WI38 (cell line): ENCODE measurements at regions not wholly inside any gene's neighbourhood (a gene's known extent, or its start where the extent isn't known, plus 50 kb on each side); places are given as distances from the start of the nearest gene placed in this dataset.

Experiments
- H3K4me3 ChIP-seq: 2 replicates; pipeline ENCODE4 v1.5.1; 2011; ENCODE audit warnings: low read depth, mild to moderate bottlenecking, control low read depth, low read length
- TF ChIP-seq, protein P1 (sequence below): IDR thresholded peaks from 2 replicates; pipeline ENCODE4 v1.5.1; 2012; ENCODE audit warnings: low read depth, mild to moderate bottlenecking, control low read depth, low read length

DNA sequence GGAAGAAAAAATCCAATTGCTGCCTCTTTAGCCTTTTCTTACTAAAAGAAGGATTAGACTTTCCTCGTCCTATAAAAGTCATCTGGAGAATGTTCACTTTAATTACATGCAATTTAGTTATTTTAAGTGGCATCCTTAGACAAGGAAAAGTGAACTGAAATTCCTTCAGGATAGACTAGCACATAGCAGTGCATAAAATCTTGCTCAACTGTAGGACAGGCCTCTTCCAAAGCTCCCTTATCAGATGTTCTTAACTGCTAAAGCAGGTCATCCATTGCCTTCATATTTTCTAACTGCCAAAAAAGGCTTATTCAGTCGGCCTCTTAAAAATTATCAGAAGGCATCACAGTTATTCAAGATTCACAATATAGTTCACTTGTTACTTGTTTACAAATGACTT is 396.5 kb downstream of the DMRT2 start:
- TF ChIP-seq, protein P1, sequence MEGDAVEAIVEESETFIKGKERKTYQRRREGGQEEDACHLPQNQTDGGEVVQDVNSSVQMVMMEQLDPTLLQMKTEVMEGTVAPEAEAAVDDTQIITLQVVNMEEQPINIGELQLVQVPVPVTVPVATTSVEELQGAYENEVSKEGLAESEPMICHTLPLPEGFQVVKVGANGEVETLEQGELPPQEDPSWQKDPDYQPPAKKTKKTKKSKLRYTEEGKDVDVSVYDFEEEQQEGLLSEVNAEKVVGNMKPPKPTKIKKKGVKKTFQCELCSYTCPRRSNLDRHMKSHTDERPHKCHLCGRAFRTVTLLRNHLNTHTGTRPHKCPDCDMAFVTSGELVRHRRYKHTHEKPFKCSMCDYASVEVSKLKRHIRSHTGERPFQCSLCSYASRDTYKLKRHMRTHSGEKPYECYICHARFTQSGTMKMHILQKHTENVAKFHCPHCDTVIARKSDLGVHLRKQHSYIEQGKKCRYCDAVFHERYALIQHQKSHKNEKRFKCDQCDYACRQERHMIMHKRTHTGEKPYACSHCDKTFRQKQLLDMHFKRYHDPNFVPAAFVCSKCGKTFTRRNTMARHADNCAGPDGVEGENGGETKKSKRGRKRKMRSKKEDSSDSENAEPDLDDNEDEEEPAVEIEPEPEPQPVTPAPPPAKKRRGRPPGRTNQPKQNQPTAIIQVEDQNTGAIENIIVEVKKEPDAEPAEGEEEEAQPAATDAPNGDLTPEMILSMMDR, result no peak
- no peak overlapping the region for H3K4me3 ChIP-seq

DNA sequence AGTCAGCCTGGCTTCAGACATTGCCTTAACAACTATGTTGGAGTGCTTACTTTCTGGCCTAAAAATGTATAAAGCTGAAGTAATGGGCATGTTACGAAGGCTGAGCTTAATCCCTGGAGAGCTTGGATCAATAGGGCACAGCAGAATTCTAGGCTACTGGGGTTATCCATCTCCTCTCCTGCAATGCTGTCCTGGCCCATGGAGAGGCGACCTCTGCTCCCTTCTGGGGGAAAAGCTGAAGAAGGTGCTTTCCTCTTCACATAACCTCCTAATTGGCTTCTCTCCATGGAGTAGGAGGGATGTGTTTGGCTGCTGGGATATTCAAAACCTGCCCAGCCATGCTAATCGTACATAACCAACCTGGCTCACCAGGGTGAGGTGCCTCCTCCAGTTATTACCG is 403.5 kb downstream of the DMRT2 start:
- TF ChIP-seq, protein P1, result no peak

DNA sequence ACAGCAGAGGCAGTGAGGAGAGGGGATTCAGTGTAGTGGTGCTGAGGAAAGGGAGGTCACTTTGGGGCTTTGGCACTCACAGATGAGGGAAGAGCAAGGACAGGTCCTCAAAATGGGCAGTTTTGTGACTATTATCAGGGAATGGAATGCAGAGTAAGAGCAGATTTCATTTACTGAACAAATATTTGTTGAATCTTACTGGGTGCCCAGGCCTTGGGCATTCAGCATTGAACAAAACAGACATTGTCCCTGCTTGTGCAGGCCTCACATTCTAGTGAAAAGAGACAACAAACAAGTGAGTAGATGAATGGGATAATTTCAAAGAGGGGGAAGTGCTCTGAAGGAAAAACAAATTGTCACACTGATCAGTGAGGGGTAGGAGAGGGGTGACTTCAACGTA is 404.1 kb downstream of the DMRT2 start:
- TF ChIP-seq, protein P1, result no peak
- H3K4me3 ChIP-seq, result no peak overlapping the region

More for the DNA sequence above, 403.5 kb downstream of the DMRT2 start:
- H3K4me3 ChIP-seq, result no peak overlapping the region

DNA sequence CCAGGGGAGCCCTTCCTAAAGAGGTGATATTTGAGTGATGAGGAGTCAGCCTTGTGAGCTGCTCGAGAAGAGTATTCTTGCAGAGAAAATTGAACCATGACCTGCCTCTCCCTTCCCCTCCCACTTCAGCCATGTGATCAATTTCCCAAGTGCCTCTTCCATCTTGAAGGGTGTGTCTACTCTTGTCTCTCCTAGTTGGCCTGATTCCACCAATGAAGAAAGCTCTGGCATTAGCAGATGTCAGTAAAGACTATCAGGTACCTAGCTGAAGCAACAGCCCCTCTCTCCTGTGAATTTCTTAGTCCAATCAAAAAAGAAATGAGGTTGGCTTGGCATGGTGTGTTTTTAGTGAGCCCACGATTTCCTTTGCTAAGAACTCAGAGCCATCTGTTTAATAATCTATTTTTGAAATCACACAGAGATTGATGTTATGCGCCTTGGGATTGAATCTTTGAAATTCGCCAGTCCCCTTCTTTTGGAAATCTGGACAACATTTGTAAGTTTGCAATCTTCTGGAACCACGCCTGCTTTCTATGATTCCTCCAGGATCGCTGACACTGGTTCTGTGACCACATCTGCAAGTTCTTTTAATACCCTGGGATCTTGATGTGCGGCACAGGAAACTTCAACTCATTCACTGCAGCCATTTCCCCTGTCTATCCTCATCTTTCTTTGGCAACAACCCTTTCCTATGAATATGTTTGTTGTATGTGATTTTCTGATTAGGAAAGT is 404.6 kb downstream of the DMRT2 start:
- H3K4me3 ChIP-seq, result no peak overlapping the region
- TF ChIP-seq, protein P1, result no peak

DNA sequence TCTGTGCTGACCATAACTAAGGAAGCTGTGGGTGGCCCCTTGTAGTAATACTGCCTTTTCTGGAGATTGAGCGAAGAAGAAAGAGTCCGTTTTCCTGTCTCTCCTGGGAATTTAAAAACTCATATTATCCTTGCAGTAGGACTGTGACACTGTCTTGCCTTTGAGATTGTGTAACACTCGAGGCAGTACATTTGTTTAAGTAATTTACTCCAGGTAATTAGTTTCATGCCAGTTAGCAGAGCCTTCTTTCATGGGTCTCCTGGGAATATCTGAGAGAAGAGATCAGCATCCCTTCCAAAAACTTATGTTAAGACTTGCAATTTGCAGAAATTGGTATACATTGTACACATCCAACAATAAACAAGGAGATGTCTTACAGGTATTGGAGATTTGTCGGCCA is 405.6 kb downstream of the DMRT2 start:
- TF ChIP-seq, protein P1, result no peak
- no peak overlapping the region for H3K4me3 ChIP-seq

DNA sequence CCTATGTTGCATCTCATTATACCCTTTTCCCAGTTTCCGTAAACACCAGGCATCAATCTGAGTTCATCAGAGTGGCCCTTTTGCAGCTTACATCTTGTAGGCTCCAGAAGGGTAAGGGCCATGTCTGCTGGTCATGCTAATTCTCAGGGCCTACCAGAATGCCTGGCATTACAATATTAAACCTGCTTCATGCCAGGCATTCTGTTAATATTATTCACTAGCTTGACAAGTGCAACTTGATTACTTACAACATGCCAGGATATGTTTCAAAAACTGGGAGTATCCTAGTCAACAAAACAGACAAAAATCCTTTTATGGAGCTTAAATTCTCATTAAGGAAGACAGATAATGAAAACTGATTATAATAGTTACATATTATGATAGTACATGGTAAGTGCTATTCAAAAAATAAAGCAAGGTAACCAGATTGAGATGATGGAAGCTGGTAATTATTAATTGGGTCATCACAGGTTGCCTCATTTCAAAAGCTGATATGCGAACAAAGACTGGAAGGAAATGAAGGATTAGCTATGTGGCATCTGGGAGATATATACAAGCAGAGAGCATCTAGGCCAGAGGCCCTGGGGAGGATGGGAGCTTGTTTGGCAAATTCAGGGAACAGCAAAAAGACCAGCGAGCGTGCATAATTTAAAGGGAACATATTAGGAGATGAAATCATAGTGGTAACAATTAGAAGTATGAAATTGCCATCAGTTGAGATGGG is 406.3 kb downstream of the DMRT2 start:
- H3K4me3 ChIP-seq, result no peak overlapping the region

More for the DNA sequence above, 406.3 kb downstream of the DMRT2 start:
- TF ChIP-seq, protein P1, result no peak
